ENCODE measurements at regions not wholly inside any gene's neighbourhood (a gene's known extent, or its start where the extent isn't known, plus 50 kb on each side); places are given as distances from the start of the nearest gene placed in this dataset.

DNA sequence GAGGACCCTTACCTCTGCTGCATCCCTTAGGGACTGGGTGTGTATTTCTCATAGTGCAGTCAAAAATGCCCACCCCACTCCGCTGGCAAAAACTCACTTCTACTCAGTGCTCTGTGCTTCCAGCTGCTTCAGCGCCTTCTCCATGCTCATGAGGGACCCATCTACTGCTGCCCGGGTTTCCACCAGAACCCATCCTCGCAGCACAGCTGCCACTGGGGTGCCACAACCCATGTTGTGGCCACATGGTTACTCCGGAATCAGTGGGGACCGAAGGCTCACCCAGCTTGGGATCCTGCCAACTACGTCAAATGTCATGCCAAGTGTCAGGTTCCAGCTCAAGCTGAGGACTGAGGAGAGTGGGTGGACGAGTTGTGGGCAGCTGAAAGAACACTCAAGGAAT lies 774.2 kb upstream of the EYS start:
- Histone ChIP-seq H3K27ac (ENCODE audit: low read length) (no peak overlapping the region), H3K36me3 (ENCODE audit: insufficient read depth, low read length) (no peaks in the 10 kb centered on the region), H3K4me2 (ENCODE audit: insufficient read depth, low read length) (no peak overlapping the region), H2AFZ (ENCODE audit: low read depth, low read length) (no peak overlapping the region), H3K4me1 (ENCODE audit: insufficient read depth, low read length) (no peaks in the 10 kb centered on the region), H4K20me1 (ENCODE audit: insufficient read depth, low read length) (no peaks in the 10 kb centered on the region), H3K9ac (ENCODE audit: low read depth, low read length) (no peak overlapping the region), H3K27me3 (ENCODE audit: insufficient read depth, low read length, poor library complexity) (no peaks in the 10 kb centered on the region), H3K4me3 (ENCODE audit: low read depth in 1 of 2, low read length in 2 of 2) (no peak overlapping the region), H3K9me3 (ENCODE audit: insufficient read depth, low read length, severe bottlenecking) (peaks cover 13% of the 10 kb centered on the region), H3K79me2 (ENCODE audit: insufficient read depth, low read length) (no peaks in the 10 kb centered on the region)
- DNase-seq (no peak), ATAC-seq (ENCODE audit: insufficient read depth, low read depth) (no peak)
- TF ChIP-seq, protein P1, sequence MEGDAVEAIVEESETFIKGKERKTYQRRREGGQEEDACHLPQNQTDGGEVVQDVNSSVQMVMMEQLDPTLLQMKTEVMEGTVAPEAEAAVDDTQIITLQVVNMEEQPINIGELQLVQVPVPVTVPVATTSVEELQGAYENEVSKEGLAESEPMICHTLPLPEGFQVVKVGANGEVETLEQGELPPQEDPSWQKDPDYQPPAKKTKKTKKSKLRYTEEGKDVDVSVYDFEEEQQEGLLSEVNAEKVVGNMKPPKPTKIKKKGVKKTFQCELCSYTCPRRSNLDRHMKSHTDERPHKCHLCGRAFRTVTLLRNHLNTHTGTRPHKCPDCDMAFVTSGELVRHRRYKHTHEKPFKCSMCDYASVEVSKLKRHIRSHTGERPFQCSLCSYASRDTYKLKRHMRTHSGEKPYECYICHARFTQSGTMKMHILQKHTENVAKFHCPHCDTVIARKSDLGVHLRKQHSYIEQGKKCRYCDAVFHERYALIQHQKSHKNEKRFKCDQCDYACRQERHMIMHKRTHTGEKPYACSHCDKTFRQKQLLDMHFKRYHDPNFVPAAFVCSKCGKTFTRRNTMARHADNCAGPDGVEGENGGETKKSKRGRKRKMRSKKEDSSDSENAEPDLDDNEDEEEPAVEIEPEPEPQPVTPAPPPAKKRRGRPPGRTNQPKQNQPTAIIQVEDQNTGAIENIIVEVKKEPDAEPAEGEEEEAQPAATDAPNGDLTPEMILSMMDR (IDR thresholded peaks at IDR 0.05; ENCODE audit: borderline replicate concordance, extremely low read depth, low read length, poor library complexity, severe bottlenecking) = no peak
- TF ChIP-seq EZH2 (IDR thresholded peaks at IDR 0.05; ENCODE audit: borderline replicate concordance, low read depth, low read length, severe bottlenecking) = no peak

- Histone ChIP-seq H3K79me2 (ENCODE audit: insufficient read depth, low read length) (no peaks in the 10 kb centered on the region), H3K4me1 (ENCODE audit: insufficient read depth, low read length) (no peaks in the 10 kb centered on the region), H3K27ac (ENCODE audit: low read length) (no peak overlapping the region), H2AFZ (ENCODE audit: low read depth, low read length) (no peak overlapping the region), H4K20me1 (ENCODE audit: insufficient read depth, low read length) (no peaks in the 10 kb centered on the region), H3K9ac (ENCODE audit: low read depth, low read length) (no peak overlapping the region), H3K4me2 (ENCODE audit: insufficient read depth, low read length) (no peak overlapping the region), H3K9me3 (ENCODE audit: insufficient read depth, low read length, severe bottlenecking) (peaks cover 13% of the 10 kb centered on the region), H3K27me3 (ENCODE audit: insufficient read depth, low read length, poor library complexity) (no peaks in the 10 kb centered on the region), H3K4me3 (ENCODE audit: low read depth in 1 of 2, low read length in 2 of 2) (no peak overlapping the region), H3K36me3 (ENCODE audit: insufficient read depth, low read length) (no peaks in the 10 kb centered on the region)
- ATAC-seq (ENCODE audit: insufficient read depth, low read depth) (no peak), DNase-seq (no peak)
- no peak for TF ChIP-seq EZH2 (IDR thresholded peaks at IDR 0.05; ENCODE audit: borderline replicate concordance, low read depth, low read length, severe bottlenecking)
- TF ChIP-seq, protein P1 (IDR thresholded peaks at IDR 0.05; ENCODE audit: borderline replicate concordance, extremely low read depth, low read length, poor library complexity, severe bottlenecking) = no peak
These were observed 771.7 kb upstream of the EYS start for GRCh38 chr6:66478705-66479104.

DNA sequence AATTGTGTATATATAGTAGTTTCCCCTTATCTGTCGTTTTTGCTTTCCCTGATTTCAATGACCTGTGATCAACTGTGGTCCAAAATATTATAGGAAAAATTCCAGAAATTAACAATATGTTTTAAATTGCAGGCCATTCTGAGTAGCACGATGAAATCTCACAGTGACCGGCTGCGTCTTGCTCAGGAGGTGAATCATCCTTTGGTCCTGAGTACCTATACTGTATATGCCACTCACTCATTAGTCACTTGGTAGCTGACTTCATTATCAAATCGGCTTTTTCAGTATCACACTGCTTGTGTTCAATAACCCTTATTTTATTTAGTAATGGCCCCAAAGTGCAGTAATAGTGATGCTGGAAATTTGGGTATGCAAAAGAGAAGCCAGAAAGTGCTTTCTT lies 728.3 kb upstream of the EYS start:
- H3K36me3 ChIP-seq (ENCODE audit: insufficient read depth, low read length) = no peaks in the 10 kb centered on the region
- H3K4me1 ChIP-seq (ENCODE audit: insufficient read depth, low read length) = no peaks in the 10 kb centered on the region
- H3K27me3 ChIP-seq (ENCODE audit: insufficient read depth, low read length, poor library complexity) = no peaks in the 10 kb centered on the region
- H3K79me2 ChIP-seq (ENCODE audit: insufficient read depth, low read length) = no peaks in the 10 kb centered on the region
- H3K9me3 ChIP-seq (ENCODE audit: insufficient read depth, low read length, severe bottlenecking) = no peaks in the 10 kb centered on the region
- ATAC-seq (ENCODE audit: insufficient read depth, low read depth) (no peak), DNase-seq (no peak)
- no peak overlapping the region for H2AFZ ChIP-seq (ENCODE audit: low read depth, low read length)
- TF ChIP-seq, protein P1 (IDR thresholded peaks at IDR 0.05; ENCODE audit: borderline replicate concordance, extremely low read depth, low read length, poor library complexity, severe bottlenecking) = no peak
- H3K4me3 ChIP-seq (ENCODE audit: low read depth in 1 of 2, low read length in 2 of 2) = no peak overlapping the region
- H4K20me1 ChIP-seq (ENCODE audit: insufficient read depth, low read length) = no peaks in the 10 kb centered on the region
- no peak overlapping the region for H3K27ac ChIP-seq (ENCODE audit: low read length)
- H3K4me2 ChIP-seq (ENCODE audit: insufficient read depth, low read length) = no peak overlapping the region
- H3K9ac ChIP-seq (ENCODE audit: low read depth, low read length) = no peak overlapping the region

GRCh38 chr6:66429210-66429609 lies 722.2 kb upstream of the EYS start:
- ATAC-seq (ENCODE audit: insufficient read depth, low read depth) (no peak), DNase-seq (no peak)
- Histone ChIP-seq H3K27me3 (ENCODE audit: insufficient read depth, low read length, poor library complexity) (no peaks in the 10 kb centered on the region), H3K27ac (ENCODE audit: low read length) (no peak overlapping the region), H3K79me2 (ENCODE audit: insufficient read depth, low read length) (no peaks in the 10 kb centered on the region), H3K4me2 (ENCODE audit: insufficient read depth, low read length) (no peak overlapping the region), H3K4me1 (ENCODE audit: insufficient read depth, low read length) (no peaks in the 10 kb centered on the region), H3K9ac (ENCODE audit: low read depth, low read length) (no peak overlapping the region), H4K20me1 (ENCODE audit: insufficient read depth, low read length) (no peaks in the 10 kb centered on the region), H2AFZ (ENCODE audit: low read depth, low read length) (no peak overlapping the region), H3K4me3 (ENCODE audit: low read depth in 1 of 2, low read length in 2 of 2) (no peak overlapping the region), H3K9me3 (ENCODE audit: insufficient read depth, low read length, severe bottlenecking) (no peaks in the 10 kb centered on the region), H3K36me3 (ENCODE audit: insufficient read depth, low read length) (no peaks in the 10 kb centered on the region)
- TF ChIP-seq, protein P1 (IDR thresholded peaks at IDR 0.05; ENCODE audit: borderline replicate concordance, extremely low read depth, low read length, poor library complexity, severe bottlenecking) = no peak
- no peak for TF ChIP-seq EZH2 (IDR thresholded peaks at IDR 0.05; ENCODE audit: borderline replicate concordance, low read depth, low read length, severe bottlenecking)
